DMS153 treated with DMSO at 0.1 percent for 48 hours (cell line): ENCODE measurements at regions not wholly inside any gene's neighbourhood (a gene's known extent, or its start where the extent isn't known, plus 50 kb on each side); places are given as distances from the start of the nearest gene placed in this dataset.

Experiments used
- DNase-seq: peaks from one replicate; lab custom pipeline; 2025; ENCODE audit not compliant: unreplicated experiment; lab: John Stamatoyannopoulos, UW

DNA sequence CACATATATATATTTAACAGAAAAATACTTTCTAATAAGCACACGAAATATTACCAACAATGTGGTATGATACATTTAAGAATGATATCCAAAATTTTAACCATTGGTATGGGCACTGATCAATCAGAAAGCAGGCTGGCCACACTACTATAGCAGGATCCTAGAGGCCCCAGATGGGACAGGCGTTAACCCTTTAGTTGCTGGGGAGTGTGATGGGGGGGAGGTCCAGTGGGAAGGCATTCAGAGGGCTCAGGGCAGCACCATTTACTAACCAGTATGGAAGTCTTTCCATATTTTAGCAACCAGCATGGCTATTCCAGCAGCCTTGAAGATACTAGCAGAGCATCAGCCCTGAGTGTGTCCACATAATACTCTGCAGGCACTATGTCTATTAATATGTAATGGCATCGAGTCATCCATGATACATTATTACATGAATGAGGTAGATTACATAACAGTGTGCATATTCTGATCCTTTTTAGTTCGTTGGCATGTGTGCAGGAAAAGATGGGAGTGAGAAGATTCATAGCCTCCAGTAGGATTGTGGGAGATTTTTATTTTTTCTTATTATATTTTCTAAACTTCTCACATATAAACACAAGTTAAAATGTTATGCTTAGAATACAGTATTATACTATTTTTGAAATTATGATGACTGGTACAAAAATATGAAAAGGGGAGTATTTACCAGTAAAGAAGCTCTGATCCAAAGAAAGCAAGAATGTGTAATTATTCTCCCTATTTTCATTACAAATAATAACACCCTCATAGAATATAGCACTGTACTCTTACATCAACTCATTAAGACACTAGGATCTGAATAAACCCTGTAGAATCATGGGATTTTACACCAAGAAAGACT lies 78.9 kb downstream of the FAM217A start:
- DNase-seq = no peak

DNA sequence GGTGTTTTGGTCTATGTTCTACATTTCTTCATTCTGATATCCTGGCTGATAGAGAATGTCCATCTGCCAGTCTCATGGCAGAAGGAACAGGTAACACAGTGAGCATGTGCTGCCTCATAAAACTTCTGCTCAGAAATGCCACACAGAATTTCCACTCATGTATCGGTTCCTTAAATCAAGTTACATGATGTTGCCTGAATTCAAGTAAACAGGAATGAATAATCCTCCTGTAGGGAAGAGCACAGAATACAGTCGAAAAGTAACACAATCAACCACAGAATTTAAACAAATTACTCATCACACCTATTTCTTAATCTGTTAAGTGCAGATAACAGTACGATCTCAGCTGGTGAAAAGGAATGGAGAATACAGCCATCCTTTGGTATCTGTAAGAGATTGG lies 74.7 kb downstream of the FAM217A start:
- DNase-seq = no peak

DNA sequence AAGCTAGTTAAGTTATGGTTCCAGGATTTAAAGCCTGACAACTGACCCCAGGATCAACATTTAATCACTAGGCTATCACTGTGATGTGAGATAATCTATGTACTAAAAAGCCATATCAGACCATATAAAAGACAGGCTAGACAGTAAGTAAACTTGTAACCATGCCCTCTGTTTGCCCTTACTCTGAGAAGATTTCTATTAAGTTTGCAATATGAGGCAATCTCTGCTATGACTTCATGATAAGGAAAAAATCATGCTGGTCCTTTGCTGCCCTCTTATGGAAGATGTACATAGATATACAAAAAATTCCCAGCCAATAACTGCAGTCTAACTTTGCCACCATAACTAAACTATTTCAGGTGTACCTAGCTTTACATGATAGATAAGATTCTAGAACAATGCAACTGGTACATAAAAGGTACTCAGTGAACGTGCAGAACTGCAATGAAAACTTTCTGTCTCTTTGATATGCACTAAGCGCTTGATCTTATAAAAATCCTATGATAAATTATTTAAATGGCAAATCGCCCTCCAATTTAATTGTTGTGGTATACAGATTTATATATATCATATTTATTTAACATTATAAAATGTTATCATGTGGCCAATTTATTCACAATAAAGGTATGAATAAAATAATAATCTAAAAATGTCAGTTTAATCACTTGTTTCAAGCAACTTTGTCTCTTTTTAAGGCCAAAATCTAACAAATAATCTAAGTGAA lies 70.5 kb downstream of the FAM217A start:
- DNase-seq = no peak

DNA sequence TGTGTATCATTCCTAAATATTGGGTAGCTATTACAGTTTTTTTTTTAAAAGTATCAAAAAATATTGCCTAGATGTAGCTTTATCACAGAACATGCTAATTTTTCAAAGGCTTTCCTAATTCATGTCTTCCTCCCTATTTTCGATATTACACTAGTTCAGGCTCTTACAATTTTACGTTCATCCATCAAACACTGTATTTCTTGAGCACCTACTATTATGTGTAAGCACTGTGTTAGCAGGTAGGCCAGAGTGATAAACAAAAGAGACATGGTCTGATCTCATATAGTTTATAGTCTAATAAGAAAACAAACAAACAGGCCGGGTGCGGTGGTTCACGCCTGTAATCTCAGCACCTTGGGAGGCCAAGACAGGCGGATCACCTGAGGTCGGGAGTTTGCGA lies 69.5 kb downstream of the FAM217A start:
- DNase-seq = no peak

DNA sequence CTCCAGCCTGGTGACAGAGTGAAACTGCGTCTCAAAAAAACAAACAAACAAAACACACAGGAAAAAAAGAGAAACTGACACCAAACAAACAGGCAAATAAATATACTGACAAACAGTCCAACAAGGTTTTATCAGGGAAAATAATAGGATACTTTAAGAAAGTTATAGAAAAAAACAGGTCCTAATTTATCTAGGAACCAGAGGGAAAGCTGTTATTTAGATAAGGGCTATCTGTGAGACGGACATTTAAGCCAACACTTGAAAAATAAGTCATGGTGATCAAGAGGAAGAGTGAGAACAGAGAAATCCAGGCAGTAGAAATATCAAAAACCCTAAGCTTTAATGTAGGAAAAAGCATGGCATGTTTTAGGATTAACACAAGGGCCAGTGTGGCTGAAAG lies 68.9 kb downstream of the FAM217A start:
- no peak for DNase-seq

DNA sequence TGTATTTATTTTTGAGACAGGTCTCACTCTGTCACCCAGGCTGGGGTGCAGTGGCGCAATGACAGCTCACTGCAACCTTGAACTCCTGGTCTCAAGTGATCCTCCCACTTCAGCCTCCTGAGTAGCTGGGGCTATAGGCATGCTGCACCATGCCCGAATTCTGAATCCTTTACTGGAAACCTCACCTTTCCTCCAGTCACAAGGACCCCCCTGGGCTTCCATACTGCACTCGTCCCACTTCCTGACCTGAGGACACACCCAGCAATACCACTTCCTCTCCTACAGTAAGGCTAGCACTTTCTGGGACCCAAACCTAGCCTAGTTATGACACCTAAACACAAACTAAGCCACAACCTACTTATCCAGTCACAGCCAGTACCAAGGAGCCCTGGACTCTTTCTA lies 68.2 kb downstream of the FAM217A start:
- no peak for DNase-seq

DNA sequence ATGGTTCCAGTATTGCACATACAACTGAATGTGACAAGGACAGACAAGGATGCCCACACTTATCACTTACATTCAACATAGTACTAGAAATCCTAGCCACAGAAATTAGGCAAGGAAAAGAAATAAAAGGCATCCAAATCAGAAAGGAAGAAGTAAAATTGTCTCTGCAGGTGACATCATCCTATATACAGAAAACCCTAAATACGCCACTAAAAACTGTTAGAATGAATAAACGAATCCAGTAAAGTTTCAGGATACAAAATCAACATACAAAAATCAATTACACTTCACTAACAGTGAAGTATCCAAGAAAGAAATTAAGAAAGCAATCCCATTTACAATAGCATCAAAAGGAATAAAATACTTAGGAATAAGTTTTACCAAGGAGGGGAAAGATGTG lies 66.1 kb downstream of the FAM217A start:
- DNase-seq = no peak

DNA sequence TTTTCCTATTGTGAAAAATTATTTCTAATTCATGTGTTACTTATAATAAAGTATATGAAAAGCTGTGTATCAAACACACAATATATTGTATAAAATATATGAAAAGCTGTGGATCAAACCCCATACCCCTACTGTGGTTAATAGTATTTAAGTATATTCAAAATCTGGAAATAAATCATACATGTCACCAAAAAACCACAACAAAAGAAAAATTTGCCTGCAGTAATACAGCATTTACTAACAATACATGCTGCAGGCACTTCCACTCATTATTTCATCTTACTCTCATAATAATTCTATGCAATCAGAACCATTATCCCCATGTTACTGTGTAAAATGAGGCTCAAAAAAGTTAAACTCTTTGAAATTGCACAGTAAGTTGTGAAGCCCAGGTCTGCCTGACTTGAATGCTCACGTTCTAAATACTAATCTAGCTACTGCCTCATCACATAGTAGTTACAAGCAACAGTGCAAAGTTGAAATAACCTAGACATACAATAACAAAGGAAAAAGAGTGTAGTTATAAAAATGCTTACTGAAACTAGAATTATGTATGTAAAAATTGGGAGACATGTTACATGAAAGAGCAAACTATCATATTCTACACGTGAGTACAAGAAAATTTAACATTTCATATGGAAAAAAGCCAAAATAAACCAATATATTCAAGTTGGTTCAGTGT lies 61.7 kb downstream of the FAM217A start:
- no peak for DNase-seq

DNA sequence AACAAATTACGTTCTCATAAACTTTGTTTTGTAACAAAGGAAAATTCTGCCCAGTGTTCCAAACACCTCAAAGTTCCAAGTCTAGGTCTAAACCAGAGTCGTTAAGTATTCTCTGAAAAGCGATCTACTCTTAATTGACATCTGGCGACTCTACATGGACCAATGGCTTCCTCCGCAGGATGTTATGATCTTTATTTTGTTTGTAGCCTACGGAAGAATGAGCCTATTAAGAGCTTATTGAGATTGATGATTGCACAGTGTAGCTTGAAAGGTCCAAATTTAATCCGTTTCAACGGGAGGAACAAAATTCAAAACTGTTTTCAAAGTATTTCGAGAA lies 61.1 kb downstream of the FAM217A start:
- peak; percentile 34 for DNase-seq

DNA sequence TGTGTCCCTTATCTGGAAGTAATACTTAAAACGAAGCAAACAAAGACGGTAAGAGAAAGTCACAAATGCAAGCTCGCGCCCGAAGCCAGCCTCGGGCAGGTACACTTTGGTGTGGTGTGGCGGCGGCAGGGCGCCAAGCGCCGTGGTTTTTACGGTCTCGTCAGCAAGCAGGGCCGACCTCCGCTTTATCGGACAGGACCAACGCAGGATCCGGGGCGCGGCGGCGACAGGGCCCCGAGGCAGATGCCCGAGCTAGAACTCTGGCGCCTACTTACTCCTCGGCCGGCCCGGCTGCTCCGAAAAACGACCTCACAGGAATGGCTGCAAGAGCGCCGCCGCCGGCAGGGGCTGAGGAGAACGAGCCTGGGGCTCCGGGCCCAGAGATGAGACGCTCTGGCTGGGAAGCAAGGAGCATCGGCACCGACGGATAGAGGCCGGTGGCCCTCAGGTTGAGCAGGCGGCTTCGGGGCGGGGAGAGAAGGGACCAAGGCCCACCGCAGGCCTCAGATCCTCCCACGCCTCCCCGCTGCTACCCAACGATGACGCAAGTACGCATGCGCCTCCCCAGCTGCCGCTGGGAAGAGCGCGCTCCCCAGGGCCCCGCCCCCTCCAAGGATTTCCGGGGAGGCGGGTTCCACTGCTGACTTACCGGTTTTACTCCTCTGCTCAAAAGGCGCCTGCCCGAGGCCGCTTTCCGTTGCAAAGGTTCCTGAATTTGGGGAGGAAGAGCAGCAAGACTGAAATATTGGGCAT lies 60.6 kb downstream of the FAM217A start:
- peak; percentile 72 for DNase-seq
